Loucy (cell line): ENCODE measurements at regions not wholly inside any gene's neighbourhood (a gene's known extent, or its start where the extent isn't known, plus 50 kb on each side); places are given as distances from the start of the nearest gene placed in this dataset.

Experiments used
- H2AFZ ChIP-seq: fragments of 200-600 bp; sonication (generic); 2 replicates; pipeline ENCODE4 v1.6.0; 2016; ENCODE audit warnings: antibody characterized with exemption, mild to moderate bottlenecking, low read length, moderate library complexity
- H3F3A ChIP-seq: fragments of 200-600 bp; 2 replicates; pipeline ENCODE4 v1.6.0; 2016; ENCODE audit warnings: antibody characterized with exemption, low read depth, mild to moderate bottlenecking
- H3K27me3 ChIP-seq: fragments of 200-600 bp; sonication (generic); 2 replicates; pipeline ENCODE4 v1.6.1; 2014; ENCODE audit warnings: low read length, mild to moderate bottlenecking; ENCODE audit not compliant: insufficient read depth, poor library complexity, severe bottlenecking
- H3K36me3 ChIP-seq: fragments of 200-600 bp; sonication (generic); 2 replicates; pipeline ENCODE4 v1.6.1; 2016; ENCODE audit warnings: low read length; ENCODE audit not compliant: insufficient read depth
- H3K4me1 ChIP-seq: fragments of 200-600 bp; sonication (generic); 2 replicates; pipeline ENCODE4 v1.5.1; 2014; ENCODE audit warnings: low read length, mild to moderate bottlenecking; ENCODE audit not compliant: insufficient read depth, poor library complexity, severe bottlenecking
- H3K4me2 ChIP-seq: fragments of 200-600 bp; sonication (generic); 2 replicates; pipeline ENCODE4 v1.6.0; 2014; ENCODE audit warnings: antibody characterized with exemption, low read length, low read depth, mild to moderate bottlenecking; ENCODE audit not compliant: poor library complexity, severe bottlenecking
- H3K4me3 ChIP-seq: fragments of 200-600 bp; sonication (generic); 2 replicates; pipeline ENCODE4 v1.5.1; 2014; ENCODE audit warnings: low read length, mild to moderate bottlenecking, mixed read lengths; ENCODE audit not compliant: poor library complexity, severe bottlenecking
- H3K79me2 ChIP-seq: fragments of 200-600 bp; sonication (generic); 2 replicates; pipeline ENCODE4 v1.6.1; 2014; ENCODE audit warnings: low read length; ENCODE audit not compliant: insufficient read depth
- H3K9ac ChIP-seq: fragments of 200-600 bp; sonication (generic); 2 replicates; pipeline ENCODE4 v1.6.0; 2014; ENCODE audit warnings: mild to moderate bottlenecking, low read depth, low read length, moderate library complexity; ENCODE audit not compliant: poor library complexity, severe bottlenecking
- H3K9me2 ChIP-seq: fragments of 200-600 bp; sonication (generic); replicated peaks from 2 replicates; pipeline ENCODE4 v1.6.1; 2016; ENCODE audit warnings: low read depth, low read length, mixed read lengths
- H3K9me3 ChIP-seq: fragments of 200-600 bp; sonication (generic); 2 replicates; pipeline ENCODE4 v1.6.1; 2014; ENCODE audit warnings: mild to moderate bottlenecking, antibody characterized with exemption, low read length, low read depth; ENCODE audit not compliant: insufficient read depth
- H4K20me1 ChIP-seq: fragments of 200-600 bp; sonication (generic); 2 replicates; pipeline ENCODE4 v1.6.0; 2014; ENCODE audit warnings: antibody characterized with exemption, low read length, mild to moderate bottlenecking; ENCODE audit not compliant: insufficient read depth, poor library complexity, severe bottlenecking
- CTCF ChIP-seq: fragments of 200-600 bp; sonication (generic); conservative IDR thresholded peaks from 2 replicates; pipeline ENCODE4 v1.5.1; 2014; ENCODE audit warnings: mild to moderate bottlenecking, antibody characterized with exemption, low read length
- EZH2phosphoT487 ChIP-seq: fragments of 200-600 bp; IDR thresholded peaks from 2 replicates; pipeline ENCODE4 v1.6.1; 2018; ENCODE audit warnings: antibody characterized with exemption, mild to moderate bottlenecking, moderate library complexity, borderline replicate concordance

GRCh38 chr4:111542056-111542455, 603.2 kb upstream of the FAM241A start:
- no peak overlapping the region for H3K4me3 ChIP-seq
- no peaks in the 10 kb centered on the region for H3K9me3 ChIP-seq
- no peak overlapping the region for H3K9ac ChIP-seq
- no peaks in the 10 kb centered on the region for H3K79me2 ChIP-seq
- no peaks in the 10 kb centered on the region for H3K36me3 ChIP-seq
- TF ChIP-seq EZH2phosphoT487 = no peak
- no peak for TF ChIP-seq CTCF
- no peaks in the 10 kb centered on the region for H3K4me1 ChIP-seq
- H3K9me2 ChIP-seq = no peaks in the 10 kb centered on the region
- no peaks in the 10 kb centered on the region for H3K27me3 ChIP-seq
- H3K4me2 ChIP-seq = no peak overlapping the region
- no peak overlapping the region for H2AFZ ChIP-seq
- no peaks in the 10 kb centered on the region for H3F3A ChIP-seq
- H4K20me1 ChIP-seq = no peaks in the 10 kb centered on the region

- Histone ChIP-seq H3K9me3 (no peaks in the 10 kb centered on the region), H3K4me3 (no peak overlapping the region), H3K27me3 (no peaks in the 10 kb centered on the region), H3K9me2 (no peaks in the 10 kb centered on the region), H3K9ac (no peak overlapping the region), H3F3A (no peaks in the 10 kb centered on the region), H2AFZ (no peak overlapping the region), H3K4me1 (no peaks in the 10 kb centered on the region), H4K20me1 (no peaks in the 10 kb centered on the region), H3K4me2 (no peak overlapping the region), H3K79me2 (no peaks in the 10 kb centered on the region), H3K36me3 (no peaks in the 10 kb centered on the region)
- TF ChIP-seq EZH2phosphoT487 = no peak
- no peak for TF ChIP-seq CTCF
Observed at GRCh38 chr4:111546881-111547280, 598.4 kb upstream of the FAM241A start.

- Histone ChIP-seq H3K9ac (no peak overlapping the region), H3K9me2 (no peaks in the 10 kb centered on the region), H3K4me2 (no peak overlapping the region), H4K20me1 (no peaks in the 10 kb centered on the region), H3K79me2 (no peaks in the 10 kb centered on the region), H3K36me3 (no peaks in the 10 kb centered on the region), H3K4me1 (no peaks in the 10 kb centered on the region), H3K27me3 (no peaks in the 10 kb centered on the region), H3F3A (no peaks in the 10 kb centered on the region), H2AFZ (no peak overlapping the region), H3K9me3 (no peaks in the 10 kb centered on the region), H3K4me3 (no peak overlapping the region)
- no peak for TF ChIP-seq EZH2phosphoT487
- TF ChIP-seq CTCF = no peak
Observed at GRCh38 chr4:111556141-111556781, 589.0 kb upstream of the FAM241A start.
